ENCODE measurements at regions not wholly inside any gene's neighbourhood (a gene's known extent, or its start where the extent isn't known, plus 50 kb on each side); places are given as distances from the start of the nearest gene placed in this dataset.

- intact Hi-C loops (cut with micrococcal nuclease; ENCODE audit: unreplicated experiment) (no loop called here), in situ Hi-C loops (cut with HindIII; ENCODE audit: extremely low pct_ligation_motif_present, low pct_unique_long_range_greater_than_20kb) (no loop called here)
- Histone ChIP-seq H3K4me3 (replicated peaks in 1 of 3; ENCODE audit: insufficient read depth in 1 of 3, low read depth in 2 of 3, low read length in 3 of 3) (no peak overlapping the region), H2AFZ (ENCODE audit: low read length) (no peak overlapping the region), H3K9me3 (ENCODE audit: low read length) (no peaks in the 10 kb centered on the region), H3K79me2 (ENCODE audit: insufficient read depth, low read length) (no peaks in the 10 kb centered on the region), H3K27ac (ENCODE audit: extremely low read length, insufficient read depth, low read length) (no peak overlapping the region), H3K36me3 (replicated peaks in 1 of 2; ENCODE audit: control insufficient read depth in 1 of 2, insufficient read depth in 2 of 2, low read length in 2 of 2) (no peaks in the 10 kb centered on the region), H3K27me3 (ENCODE audit: control insufficient read depth in 1 of 2, insufficient read depth in 2 of 2, low read length in 2 of 2) (no peaks in the 10 kb centered on the region), H3K4me1 (ENCODE audit: insufficient read depth, low read length) (no peaks in the 10 kb centered on the region), H4K20me1 (ENCODE audit: insufficient read depth, low read length) (no peaks in the 10 kb centered on the region), H3K4me2 (ENCODE audit: low read depth, low read length) (no peak overlapping the region), H3K9ac (ENCODE audit: insufficient read depth, low read depth, low read length) (no peak overlapping the region)
- no peak for ATAC-seq
- FAIRE-seq: no peak
- POLR2A ChIA-PET: no interaction called here
- CTCF ChIA-PET (ENCODE audit: low intra/inter-chr PET ratio, low total read pairs): no interaction called here
- DNase-seq (ENCODE audit: low spot score): no peak
- BruUV-seq (replicated peaks): no TSS peak
- 19% methylated on average over 3 of the region's 3 CpGs for WGBS (ENCODE audit: low lambda C conversion rate)
- no peak for TF ChIP-seq MED8 (CRISPR knock-in tag; IDR thresholded peaks at IDR 0.05; ENCODE audit: insufficient replicate concordance)
Measured at GRCh38 chr13:59229401-59229800, 934.3 kb downstream of the DIAPH3 start.

DNA sequence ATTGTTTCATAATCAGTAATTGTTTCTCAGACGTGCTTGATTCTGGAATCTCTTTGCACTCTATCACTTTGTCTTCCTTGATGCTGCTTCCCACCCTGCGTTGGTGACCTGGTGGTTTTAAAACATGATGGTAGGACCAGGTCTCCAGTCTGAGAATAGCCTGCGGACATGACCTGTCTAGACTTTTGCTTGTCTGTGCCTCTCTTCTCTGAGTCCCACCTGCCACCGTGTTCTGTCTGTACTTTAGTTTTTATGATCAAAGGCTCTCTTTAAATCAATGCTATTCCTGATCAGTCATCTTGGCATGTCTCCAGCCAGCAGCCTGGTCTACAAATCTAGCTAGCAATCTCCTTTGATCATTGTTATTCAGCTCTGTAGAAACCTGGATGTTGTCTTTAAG, 933.9 kb downstream of the DIAPH3 start:
- CTCF ChIA-PET (ENCODE audit: low intra/inter-chr PET ratio, low total read pairs): no interaction called here
- WGBS (ENCODE audit: low lambda C conversion rate): 3% methylated on average over 4 of the region's 4 CpGs
- Histone ChIP-seq H3K9ac (ENCODE audit: insufficient read depth, low read depth, low read length) (no peak overlapping the region), H3K79me2 (ENCODE audit: insufficient read depth, low read length) (no peaks in the 10 kb centered on the region), H3K4me2 (ENCODE audit: low read depth, low read length) (no peak overlapping the region), H3K4me3 (replicated peaks in 1 of 3; ENCODE audit: insufficient read depth in 1 of 3, low read depth in 2 of 3, low read length in 3 of 3) (no peak overlapping the region), H3K4me1 (ENCODE audit: insufficient read depth, low read length) (no peaks in the 10 kb centered on the region), H3K27me3 (ENCODE audit: control insufficient read depth in 1 of 2, insufficient read depth in 2 of 2, low read length in 2 of 2) (no peaks in the 10 kb centered on the region), H2AFZ (ENCODE audit: low read length) (no peak overlapping the region), H4K20me1 (ENCODE audit: insufficient read depth, low read length) (no peaks in the 10 kb centered on the region), H3K27ac (ENCODE audit: extremely low read length, insufficient read depth, low read length) (no peak overlapping the region), H3K36me3 (replicated peaks in 1 of 2; ENCODE audit: control insufficient read depth in 1 of 2, insufficient read depth in 2 of 2, low read length in 2 of 2) (no peaks in the 10 kb centered on the region), H3K9me3 (ENCODE audit: low read length) (no peaks in the 10 kb centered on the region)
- BruUV-seq (replicated peaks): no TSS peak
- POLR2A ChIA-PET: no interaction called here
- in situ Hi-C loops (cut with HindIII; ENCODE audit: extremely low pct_ligation_motif_present, low pct_unique_long_range_greater_than_20kb) (no loop called here), intact Hi-C loops (cut with micrococcal nuclease; ENCODE audit: unreplicated experiment) (no loop called here)
- ATAC-seq (no peak), FAIRE-seq (no peak), DNase-seq (ENCODE audit: low spot score) (no peak)
- TF ChIP-seq, protein P1, sequence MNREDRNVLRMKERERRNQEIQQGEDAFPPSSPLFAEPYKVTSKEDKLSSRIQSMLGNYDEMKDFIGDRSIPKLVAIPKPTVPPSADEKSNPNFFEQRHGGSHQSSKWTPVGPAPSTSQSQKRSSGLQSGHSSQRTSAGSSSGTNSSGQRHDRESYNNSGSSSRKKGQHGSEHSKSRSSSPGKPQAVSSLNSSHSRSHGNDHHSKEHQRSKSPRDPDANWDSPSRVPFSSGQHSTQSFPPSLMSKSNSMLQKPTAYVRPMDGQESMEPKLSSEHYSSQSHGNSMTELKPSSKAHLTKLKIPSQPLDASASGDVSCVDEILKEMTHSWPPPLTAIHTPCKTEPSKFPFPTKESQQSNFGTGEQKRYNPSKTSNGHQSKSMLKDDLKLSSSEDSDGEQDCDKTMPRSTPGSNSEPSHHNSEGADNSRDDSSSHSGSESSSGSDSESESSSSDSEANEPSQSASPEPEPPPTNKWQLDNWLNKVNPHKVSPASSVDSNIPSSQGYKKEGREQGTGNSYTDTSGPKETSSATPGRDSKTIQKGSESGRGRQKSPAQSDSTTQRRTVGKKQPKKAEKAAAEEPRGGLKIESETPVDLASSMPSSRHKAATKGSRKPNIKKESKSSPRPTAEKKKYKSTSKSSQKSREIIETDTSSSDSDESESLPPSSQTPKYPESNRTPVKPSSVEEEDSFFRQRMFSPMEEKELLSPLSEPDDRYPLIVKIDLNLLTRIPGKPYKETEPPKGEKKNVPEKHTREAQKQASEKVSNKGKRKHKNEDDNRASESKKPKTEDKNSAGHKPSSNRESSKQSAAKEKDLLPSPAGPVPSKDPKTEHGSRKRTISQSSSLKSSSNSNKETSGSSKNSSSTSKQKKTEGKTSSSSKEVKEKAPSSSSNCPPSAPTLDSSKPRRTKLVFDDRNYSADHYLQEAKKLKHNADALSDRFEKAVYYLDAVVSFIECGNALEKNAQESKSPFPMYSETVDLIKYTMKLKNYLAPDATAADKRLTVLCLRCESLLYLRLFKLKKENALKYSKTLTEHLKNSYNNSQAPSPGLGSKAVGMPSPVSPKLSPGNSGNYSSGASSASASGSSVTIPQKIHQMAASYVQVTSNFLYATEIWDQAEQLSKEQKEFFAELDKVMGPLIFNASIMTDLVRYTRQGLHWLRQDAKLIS (CRISPR knock-in tag; IDR thresholded peaks at IDR 0.05): no peak
- TF ChIP-seq ZNF292 (CRISPR knock-in tag; IDR thresholded peaks at IDR 0.05; ENCODE audit: borderline replicate concordance, low read depth): no peak
- no peak for TF ChIP-seq ZNF382 (CRISPR knock-in tag; IDR thresholded peaks at IDR 0.05; ENCODE audit: borderline replicate concordance)
- no peak for TF ChIP-seq NFYB (CRISPR knock-in tag; IDR thresholded peaks at IDR 0.05)
- no peak for TF ChIP-seq FOXP4 (CRISPR knock-in tag; IDR thresholded peaks at IDR 0.05)
- no peak for TF ChIP-seq ZNF441 (CRISPR knock-in tag; IDR thresholded peaks at IDR 0.05; ENCODE audit: borderline replicate concordance)
- TF ChIP-seq SMARCE1 (IDR thresholded peaks at IDR 0.05; ENCODE audit: borderline replicate concordance): no peak
- TF ChIP-seq ZNF784 (CRISPR knock-in tag; IDR thresholded peaks at IDR 0.05; ENCODE audit: borderline replicate concordance): no peak
- TF ChIP-seq, protein P2, sequence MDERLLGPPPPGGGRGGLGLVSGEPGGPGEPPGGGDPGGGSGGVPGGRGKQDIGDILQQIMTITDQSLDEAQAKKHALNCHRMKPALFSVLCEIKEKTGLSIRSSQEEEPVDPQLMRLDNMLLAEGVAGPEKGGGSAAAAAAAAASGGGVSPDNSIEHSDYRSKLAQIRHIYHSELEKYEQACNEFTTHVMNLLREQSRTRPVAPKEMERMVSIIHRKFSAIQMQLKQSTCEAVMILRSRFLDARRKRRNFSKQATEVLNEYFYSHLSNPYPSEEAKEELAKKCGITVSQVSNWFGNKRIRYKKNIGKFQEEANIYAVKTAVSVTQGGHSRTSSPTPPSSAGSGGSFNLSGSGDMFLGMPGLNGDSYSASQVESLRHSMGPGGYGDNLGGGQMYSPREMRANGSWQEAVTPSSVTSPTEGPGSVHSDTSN (CRISPR knock-in tag; IDR thresholded peaks at IDR 0.05): no peak

Measured in HepG2 (cell line).